K562 (cell line): ENCODE measurements at regions not wholly inside any gene's neighbourhood (a gene's known extent, or its start where the extent isn't known, plus 50 kb on each side); places are given as distances from the start of the nearest gene placed in this dataset.

Experiments
- ATAC-seq: fragments of 200-7000 bp; cut with Tn5 transposase; 3 replicates; pipeline ENCODE4 v1.9.1; 2020; ENCODE audit warnings: moderate library complexity
- BruUV-seq: library from RNA; stranded (reverse); fragments of 400-500 nt; replicated peaks from 2 replicates; lab custom pipeline; 2021; lab: Mats Ljungman, UMichigan
- CTCF ChIA-PET: fragments of 300-600 bp; formaldehyde crosslinking; extraction: SDS; loops from one replicate; lab custom pipeline; 2021; ENCODE audit warnings: low intra/inter-chr PET ratio; lab: Yijun Ruan, JAX
- POLR2A ChIA-PET: fragments of 300-600, 350-650 bp; sonication (Branson Sonifier 250); formaldehyde crosslinking; extraction: SDS; loops from one replicate; lab custom pipeline; 2021; ENCODE audit warnings: antibody characterized with exemption, inconsistent platforms; lab: Yijun Ruan, JAX
- DNase-seq, 4 experiments: peaks; one replicate each; pipeline versions ENCODE4 v3.0.0 to v3.0.0-alpha.2; 2011 to 2018; ENCODE audit warnings: low spot score in 3 of 4, mixed read lengths in 3 of 4; ENCODE audit errors: extremely low read depth in 1 of 4
- FAIRE-seq: peaks from 2 replicates; lab custom pipeline; 2011; peaks lifted over from hg19 to GRCh38; lab: Jason Lieb, UNC
- H2AFZ ChIP-seq: 2 replicates; pipeline ENCODE4 v1.6.0; 2011; ENCODE audit warnings: low read depth, low read length, control low read depth, inconsistent platforms
- H3K27ac ChIP-seq: fragments of 200-600 bp; 3 replicates; pipeline ENCODE4 v1.8.0; 2011; ENCODE audit warnings: low read depth, mild to moderate bottlenecking, control low read depth, inconsistent platforms, low read length, moderate library complexity, mixed read lengths; ENCODE audit errors: extremely low read depth
- H3K27me3 ChIP-seq, 2 experiments: fragments of 300-600 bp in 1 of 2; 2 replicates in 1 of 2; 3 replicates in 1 of 2; pipeline versions ENCODE4 v1.6.0 to v1.8.0; 2011; ENCODE audit warnings: inconsistent platforms in 2 of 2, low read length in 2 of 2, mild to moderate bottlenecking in 1 of 2, mixed read lengths in 1 of 2, moderate library complexity in 1 of 2; ENCODE audit not compliant: control insufficient read depth in 2 of 2, insufficient read depth in 2 of 2
- H3K36me3 ChIP-seq: fragments of 300-600 bp; 3 replicates; pipeline ENCODE4 v1.8.0; 2011; ENCODE audit warnings: mild to moderate bottlenecking, low read length, inconsistent platforms; ENCODE audit not compliant: control insufficient read depth, insufficient read depth
- H3K4me1 ChIP-seq, 2 experiments: fragments of 200-600 bp in 1 of 2; replicated peaks in 1 of 2; 2 replicates in 1 of 2; 3 replicates in 1 of 2; pipeline versions ENCODE4 v1.5.1 to v1.8.0; 2011; ENCODE audit warnings: inconsistent platforms in 2 of 2, low read length in 2 of 2, mild to moderate bottlenecking in 1 of 2, mixed read lengths in 1 of 2, moderate library complexity in 1 of 2; ENCODE audit not compliant: control insufficient read depth in 2 of 2, insufficient read depth in 2 of 2
- H3K4me2 ChIP-seq: 2 replicates; pipeline ENCODE4 v1.6.1; 2011; ENCODE audit warnings: low read length, control low read depth, inconsistent platforms, mixed read lengths; ENCODE audit not compliant: insufficient read depth
- H3K4me3 ChIP-seq: fragments of 200-600 bp; sonication (generic), shearing (Covaris generic); 2 replicates; pipeline ENCODE4 v1.5.1; 2016; ENCODE audit warnings: control low read depth, inconsistent platforms
- H3K79me2 ChIP-seq: fragments of 200-600 bp; 3 replicates; pipeline ENCODE4 v1.8.0; 2011; ENCODE audit warnings: low read length, inconsistent platforms; ENCODE audit not compliant: control insufficient read depth, insufficient read depth
- H3K9ac ChIP-seq, 2 experiments: 2 replicates each; pipeline versions ENCODE4 v1.6.0 to v1.6.1; 2011; ENCODE audit warnings: low read depth in 2 of 2, low read length in 2 of 2, control low read depth in 1 of 2, inconsistent platforms in 1 of 2, mild to moderate bottlenecking in 1 of 2, mixed read lengths in 1 of 2; ENCODE audit not compliant: insufficient read depth in 1 of 2
- H3K9me1 ChIP-seq: one replicate; pipeline ENCODE4 v1.6.0; 2011; ENCODE audit warnings: inconsistent platforms, mild to moderate bottlenecking, low read length, moderate library complexity; ENCODE audit not compliant: control insufficient read depth, insufficient read depth
- H3K9me3 ChIP-seq: replicated peaks from 2 replicates; pipeline ENCODE4 v1.5.1; 2011; ENCODE audit warnings: low read depth, low read length, inconsistent platforms; ENCODE audit not compliant: control insufficient read depth, insufficient read depth
- H4K20me1 ChIP-seq: replicated peaks from 2 replicates; pipeline ENCODE4 v1.6.1; 2011; ENCODE audit warnings: low read length, inconsistent platforms, mixed read lengths; ENCODE audit not compliant: control insufficient read depth, insufficient read depth
- CREB3L1 ChIP-seq: fragments of 450-650 bp; IDR thresholded peaks from 2 replicates; pipeline ENCODE4 v1.6.1; 2014; ENCODE audit warnings: low read depth, mild to moderate bottlenecking, moderate library complexity, borderline replicate concordance
- HOXB6 ChIP-seq: fragments of 250-450 bp; sonication (Bioruptor Pico); IDR thresholded peaks from 2 replicates; pipeline ENCODE4 v1.5.1; 2022; ENCODE audit warnings: mild to moderate bottlenecking, borderline replicate concordance
- ZHX1 ChIP-seq: fragments of 150-350 bp; conservative IDR thresholded peaks from 2 replicates; pipeline ENCODE4 v1.6.1; 2014; ENCODE audit warnings: low read length
- WGBS: fragments of 100-300 bp; shearing (Covaris generic); methylation state at CpG from one replicate; pipeline ENCODE4 v1.1.6; 2016; ENCODE audit warnings: low coverage, mixed read lengths; ENCODE audit not compliant: insufficient coverage; ENCODE audit errors: missing lambda C conversion rate; 5-methylcytosine and 5-hydroxymethylcytosine counted together
- in situ Hi-C: fragments of 300-500 bp; cut with MboI; formaldehyde crosslinking; loops from 4 replicates; pipeline ENCODE4 v1.15.0; 2018; ENCODE audit warnings: inconsistent platforms, mixed read lengths
- intact Hi-C: fragments of 100-400 bp; cut with micrococcal nuclease; formaldehyde crosslinking; loops from 2 replicates; pipeline ENCODE4 v1.14.2; 2022
- TF ChIP-seq, protein P1 (sequence below): fragments of 250-450 bp; sonication (Bioruptor Pico); IDR thresholded peaks from 2 replicates; pipeline ENCODE4 v1.5.0; 2020; ENCODE audit warnings: mild to moderate bottlenecking
- TF ChIP-seq, protein P2 (sequence below): fragments of 450-650 bp; IDR thresholded peaks from 2 replicates; pipeline ENCODE4 v1.6.1; 2017; ENCODE audit warnings: antibody characterized with exemption, mild to moderate bottlenecking
- TF ChIP-seq, protein P3 (sequence below): sonication (generic); formaldehyde crosslinking; IDR thresholded peaks from 2 replicates; pipeline ENCODE4 v1.8.1; 2023; ENCODE audit warnings: mild to moderate bottlenecking, missing genetic modification reagents

DNA sequence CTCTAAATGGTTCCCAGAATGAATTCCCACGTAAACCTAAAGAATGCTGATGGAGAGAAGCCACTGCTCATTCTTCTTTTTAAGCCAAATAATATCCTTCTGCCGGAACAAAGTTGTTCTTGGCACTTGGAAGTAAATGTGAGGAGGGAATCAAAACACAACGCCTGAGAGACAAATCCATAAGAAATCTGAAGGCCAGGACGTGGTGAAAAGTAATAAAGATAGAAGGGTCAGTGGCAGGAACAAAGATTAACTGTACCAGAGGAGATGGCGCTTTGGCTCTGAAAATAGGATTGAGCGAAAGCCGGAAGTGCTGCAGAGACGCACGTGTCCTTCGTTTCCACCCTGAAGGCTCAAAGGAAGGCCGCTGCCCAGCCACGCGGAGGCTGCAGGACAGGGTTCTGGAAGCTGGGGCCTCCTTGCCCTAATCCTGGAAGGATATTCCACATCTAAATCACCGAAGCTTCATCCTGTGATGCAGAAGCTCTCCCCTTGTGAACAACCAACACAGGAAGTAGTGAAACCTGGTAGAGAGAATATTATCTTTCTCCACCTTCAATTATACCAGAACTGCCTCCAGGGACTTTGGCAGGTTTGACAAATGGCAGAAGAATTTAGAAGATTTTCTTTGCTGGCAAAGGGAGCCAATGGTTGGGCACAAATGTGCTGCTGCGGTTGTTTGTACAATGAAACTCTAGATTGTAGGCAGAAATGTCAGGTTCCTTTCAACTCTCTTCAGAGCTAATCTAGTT lies 214.6 kb upstream of the SERP2 start (continued):
- TF ChIP-seq HOXB6 (CRISPR knock-in tag), result no peak
- TF ChIP-seq ZHX1, result no peak

DNA sequence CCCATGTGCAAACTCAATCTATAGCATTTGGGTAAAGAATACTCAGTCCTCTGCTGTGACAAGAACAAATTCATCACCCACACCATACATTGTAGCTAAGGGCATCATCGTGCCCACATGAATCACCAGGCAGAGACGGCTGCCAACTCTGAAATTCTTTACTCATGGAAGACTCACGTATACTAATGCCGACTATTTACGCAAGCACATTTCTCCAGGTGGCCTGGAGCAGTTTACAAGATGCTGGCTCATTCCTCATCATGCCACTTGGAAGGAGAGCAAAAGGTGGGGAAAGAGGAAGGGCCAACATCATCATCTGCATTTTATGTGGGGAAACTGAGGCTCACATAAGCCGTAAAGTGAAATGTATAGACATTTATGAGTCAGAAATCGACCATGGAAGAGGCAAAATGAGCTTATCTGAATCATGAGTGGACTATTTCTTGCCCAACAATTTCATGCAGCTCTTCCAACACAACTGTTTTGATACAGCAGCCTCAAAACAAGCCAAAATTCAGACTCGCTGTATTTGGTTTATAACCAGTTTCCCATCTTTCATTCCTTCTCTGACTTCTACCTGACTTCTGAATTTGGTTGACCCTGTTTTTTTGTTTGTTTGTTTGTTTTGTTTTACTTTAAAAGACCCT lies 213.9 kb upstream of the SERP2 start:
- no peaks in the 10 kb centered on the region for H3K9me1 ChIP-seq
- no peak for DNase-seq
- no peak overlapping the region for H3K27ac ChIP-seq
- no peaks in the 10 kb centered on the region for H3K4me1 ChIP-seq
- H3K4me2 ChIP-seq, result no peak overlapping the region
- H3K27me3 ChIP-seq, result peaks cover 0 to 4% of the 10 kb centered on the region in 2 experiments; a peak in 1 of 5 replicates
- CTCF ChIA-PET, result no interaction called here
- POLR2A ChIA-PET, result no interaction called here
- no peak overlapping the region for H3K9ac ChIP-seq
- no peak for ATAC-seq
- H2AFZ ChIP-seq, result no peak overlapping the region
- no peaks in the 10 kb centered on the region for H3K79me2 ChIP-seq
- intact Hi-C loops (no loop called here), in situ Hi-C loops (no loop called here)
- H3K9me3 ChIP-seq, result no peaks in the 10 kb centered on the region
- H3K4me3 ChIP-seq, result no peak overlapping the region
- no peaks in the 10 kb centered on the region for H3K36me3 ChIP-seq
- WGBS, result 6% methylated on average over 7 of the region's 8 CpGs
- no peak for FAIRE-seq
- no TSS peak for BruUV-seq
- H4K20me1 ChIP-seq, result no peaks in the 10 kb centered on the region
- no peak for TF ChIP-seq CREB3L1
- TF ChIP-seq, protein P1, sequence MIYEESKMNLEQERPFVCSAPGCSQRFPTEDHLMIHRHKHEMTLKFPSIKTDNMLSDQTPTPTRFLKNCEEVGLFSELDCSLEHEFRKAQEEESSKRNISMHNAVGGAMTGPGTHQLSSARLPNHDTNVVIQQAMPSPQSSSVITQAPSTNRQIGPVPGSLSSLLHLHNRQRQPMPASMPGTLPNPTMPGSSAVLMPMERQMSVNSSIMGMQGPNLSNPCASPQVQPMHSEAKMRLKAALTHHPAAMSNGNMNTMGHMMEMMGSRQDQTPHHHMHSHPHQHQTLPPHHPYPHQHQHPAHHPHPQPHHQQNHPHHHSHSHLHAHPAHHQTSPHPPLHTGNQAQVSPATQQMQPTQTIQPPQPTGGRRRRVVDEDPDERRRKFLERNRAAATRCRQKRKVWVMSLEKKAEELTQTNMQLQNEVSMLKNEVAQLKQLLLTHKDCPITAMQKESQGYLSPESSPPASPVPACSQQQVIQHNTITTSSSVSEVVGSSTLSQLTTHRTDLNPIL (CRISPR knock-in tag), result no peak
- TF ChIP-seq, protein P2, sequence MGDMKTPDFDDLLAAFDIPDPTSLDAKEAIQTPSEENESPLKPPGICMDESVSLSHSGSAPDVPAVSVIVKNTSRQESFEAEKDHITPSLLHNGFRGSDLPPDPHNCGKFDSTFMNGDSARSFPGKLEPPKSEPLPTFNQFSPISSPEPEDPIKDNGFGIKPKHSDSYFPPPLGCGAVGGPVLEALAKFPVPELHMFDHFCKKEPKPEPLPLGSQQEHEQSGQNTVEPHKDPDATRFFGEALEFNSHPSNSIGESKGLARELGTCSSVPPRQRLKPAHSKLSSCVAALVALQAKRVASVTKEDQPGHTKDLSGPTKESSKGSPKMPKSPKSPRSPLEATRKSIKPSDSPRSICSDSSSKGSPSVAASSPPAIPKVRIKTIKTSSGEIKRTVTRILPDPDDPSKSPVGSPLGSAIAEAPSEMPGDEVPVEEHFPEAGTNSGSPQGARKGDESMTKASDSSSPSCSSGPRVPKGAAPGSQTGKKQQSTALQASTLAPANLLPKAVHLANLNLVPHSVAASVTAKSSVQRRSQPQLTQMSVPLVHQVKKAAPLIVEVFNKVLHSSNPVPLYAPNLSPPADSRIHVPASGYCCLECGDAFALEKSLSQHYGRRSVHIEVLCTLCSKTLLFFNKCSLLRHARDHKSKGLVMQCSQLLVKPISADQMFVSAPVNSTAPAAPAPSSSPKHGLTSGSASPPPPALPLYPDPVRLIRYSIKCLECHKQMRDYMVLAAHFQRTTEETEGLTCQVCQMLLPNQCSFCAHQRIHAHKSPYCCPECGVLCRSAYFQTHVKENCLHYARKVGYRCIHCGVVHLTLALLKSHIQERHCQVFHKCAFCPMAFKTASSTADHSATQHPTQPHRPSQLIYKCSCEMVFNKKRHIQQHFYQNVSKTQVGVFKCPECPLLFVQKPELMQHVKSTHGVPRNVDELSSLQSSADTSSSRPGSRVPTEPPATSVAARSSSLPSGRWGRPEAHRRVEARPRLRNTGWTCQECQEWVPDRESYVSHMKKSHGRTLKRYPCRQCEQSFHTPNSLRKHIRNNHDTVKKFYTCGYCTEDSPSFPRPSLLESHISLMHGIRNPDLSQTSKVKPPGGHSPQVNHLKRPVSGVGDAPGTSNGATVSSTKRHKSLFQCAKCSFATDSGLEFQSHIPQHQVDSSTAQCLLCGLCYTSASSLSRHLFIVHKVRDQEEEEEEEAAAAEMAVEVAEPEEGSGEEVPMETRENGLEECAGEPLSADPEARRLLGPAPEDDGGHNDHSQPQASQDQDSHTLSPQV, result no peak
- TF ChIP-seq, protein P3, sequence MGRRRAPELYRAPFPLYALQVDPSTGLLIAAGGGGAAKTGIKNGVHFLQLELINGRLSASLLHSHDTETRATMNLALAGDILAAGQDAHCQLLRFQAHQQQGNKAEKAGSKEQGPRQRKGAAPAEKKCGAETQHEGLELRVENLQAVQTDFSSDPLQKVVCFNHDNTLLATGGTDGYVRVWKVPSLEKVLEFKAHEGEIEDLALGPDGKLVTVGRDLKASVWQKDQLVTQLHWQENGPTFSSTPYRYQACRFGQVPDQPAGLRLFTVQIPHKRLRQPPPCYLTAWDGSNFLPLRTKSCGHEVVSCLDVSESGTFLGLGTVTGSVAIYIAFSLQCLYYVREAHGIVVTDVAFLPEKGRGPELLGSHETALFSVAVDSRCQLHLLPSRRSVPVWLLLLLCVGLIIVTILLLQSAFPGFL, result no peak
